ENCODE measurements at regions not wholly inside any gene's neighbourhood (a gene's known extent, or its start where the extent isn't known, plus 50 kb on each side); places are given as distances from the start of the nearest gene placed in this dataset.

GRCh38 chr4:176568238-176568637 lies 224.5 kb downstream of the VEGFC start:
- no peak overlapping the region for H3K27ac ChIP-seq (ENCODE audit: low read length)
- H3K36me3 ChIP-seq (ENCODE audit: control insufficient read depth in 2 of 2, insufficient read depth in 2 of 2, low read length in 2 of 2) = no peaks in the 10 kb centered on the region
- H3K4me1 ChIP-seq (ENCODE audit: control insufficient read depth, insufficient read depth, low read length) = no peaks in the 10 kb centered on the region
- no peaks in the 10 kb centered on the region for H3K27me3 ChIP-seq (ENCODE audit: control insufficient read depth in 1 of 2, insufficient read depth in 2 of 2, low read length in 2 of 2)
- no peak overlapping the region for H3K9ac ChIP-seq (ENCODE audit: low read length in 2 of 2)
- H3K4me3 ChIP-seq (ENCODE audit: low read length in 2 of 2) = no peak overlapping the region
- H3K9me3 ChIP-seq (ENCODE audit: control insufficient read depth in 2 of 2, low read length in 2 of 2) = no peaks in the 10 kb centered on the region

GRCh38 chr4:176569301-176569700 lies 223.4 kb downstream of the VEGFC start:
- Histone ChIP-seq H3K9me3 (ENCODE audit: control insufficient read depth in 2 of 2, low read length in 2 of 2) (no peaks in the 10 kb centered on the region), H3K27me3 (ENCODE audit: control insufficient read depth in 1 of 2, insufficient read depth in 2 of 2, low read length in 2 of 2) (no peaks in the 10 kb centered on the region), H3K9ac (ENCODE audit: low read length in 2 of 2) (no peak overlapping the region), H3K27ac (ENCODE audit: low read length) (no peak overlapping the region), H3K4me3 (ENCODE audit: low read length in 2 of 2) (no peak overlapping the region), H3K36me3 (ENCODE audit: control insufficient read depth in 2 of 2, insufficient read depth in 2 of 2, low read length in 2 of 2) (no peaks in the 10 kb centered on the region), H3K4me1 (ENCODE audit: control insufficient read depth, insufficient read depth, low read length) (no peaks in the 10 kb centered on the region)

- H3K27me3 ChIP-seq (ENCODE audit: control insufficient read depth in 1 of 2, insufficient read depth in 2 of 2, low read length in 2 of 2) = no peaks in the 10 kb centered on the region
- H3K36me3 ChIP-seq (ENCODE audit: control insufficient read depth in 2 of 2, insufficient read depth in 2 of 2, low read length in 2 of 2) = no peaks in the 10 kb centered on the region
- no peak overlapping the region for H3K27ac ChIP-seq (ENCODE audit: low read length)
- H3K9ac ChIP-seq (ENCODE audit: low read length in 2 of 2) = no peak overlapping the region
- H3K9me3 ChIP-seq (ENCODE audit: control insufficient read depth in 2 of 2, low read length in 2 of 2) = no peaks in the 10 kb centered on the region
- no peak overlapping the region for H3K4me3 ChIP-seq (ENCODE audit: low read length in 2 of 2)
- no peaks in the 10 kb centered on the region for H3K4me1 ChIP-seq (ENCODE audit: control insufficient read depth, insufficient read depth, low read length)
These were observed 221.5 kb downstream of the VEGFC start for GRCh38 chr4:176571206-176571605.

- Histone ChIP-seq H3K27ac (ENCODE audit: low read length) (no peak overlapping the region), H3K27me3 (ENCODE audit: control insufficient read depth in 1 of 2, insufficient read depth in 2 of 2, low read length in 2 of 2) (no peaks in the 10 kb centered on the region), H3K4me3 (ENCODE audit: low read length in 2 of 2) (no peak overlapping the region), H3K36me3 (ENCODE audit: control insufficient read depth in 2 of 2, insufficient read depth in 2 of 2, low read length in 2 of 2) (no peaks in the 10 kb centered on the region), H3K4me1 (ENCODE audit: control insufficient read depth, insufficient read depth, low read length) (no peaks in the 10 kb centered on the region), H3K9me3 (ENCODE audit: control insufficient read depth in 2 of 2, low read length in 2 of 2) (no peaks in the 10 kb centered on the region), H3K9ac (ENCODE audit: low read length in 2 of 2) (no peak overlapping the region)
These were observed 217.5 kb downstream of the VEGFC start for GRCh38 chr4:176575141-176575730.

- Histone ChIP-seq H3K27me3 (ENCODE audit: control insufficient read depth in 1 of 2, insufficient read depth in 2 of 2, low read length in 2 of 2) (no peaks in the 10 kb centered on the region), H3K9me3 (ENCODE audit: control insufficient read depth in 2 of 2, low read length in 2 of 2) (no peaks in the 10 kb centered on the region), H3K36me3 (ENCODE audit: control insufficient read depth in 2 of 2, insufficient read depth in 2 of 2, low read length in 2 of 2) (no peaks in the 10 kb centered on the region), H3K4me3 (ENCODE audit: low read length in 2 of 2) (no peak overlapping the region), H3K4me1 (ENCODE audit: control insufficient read depth, insufficient read depth, low read length) (no peaks in the 10 kb centered on the region), H3K27ac (ENCODE audit: low read length) (no peak overlapping the region), H3K9ac (ENCODE audit: low read length in 2 of 2) (no peak overlapping the region)
These were observed 213.5 kb downstream of the VEGFC start for GRCh38 chr4:176579226-176579625.

GRCh38 chr4:176583278-176583677 lies 209.4 kb downstream of the VEGFC start:
- Histone ChIP-seq H3K4me3 (ENCODE audit: low read length in 2 of 2) (no peak overlapping the region), H3K9me3 (ENCODE audit: control insufficient read depth in 2 of 2, low read length in 2 of 2) (no peaks in the 10 kb centered on the region), H3K36me3 (ENCODE audit: control insufficient read depth in 2 of 2, insufficient read depth in 2 of 2, low read length in 2 of 2) (no peaks in the 10 kb centered on the region), H3K27me3 (ENCODE audit: control insufficient read depth in 1 of 2, insufficient read depth in 2 of 2, low read length in 2 of 2) (no peaks in the 10 kb centered on the region), H3K4me1 (ENCODE audit: control insufficient read depth, insufficient read depth, low read length) (no peaks in the 10 kb centered on the region), H3K9ac (ENCODE audit: low read length in 2 of 2) (no peak overlapping the region), H3K27ac (ENCODE audit: low read length) (no peak overlapping the region)

- Histone ChIP-seq H3K36me3 (ENCODE audit: control insufficient read depth in 2 of 2, insufficient read depth in 2 of 2, low read length in 2 of 2) (no peaks in the 10 kb centered on the region), H3K9ac (ENCODE audit: low read length in 2 of 2) (no peak overlapping the region), H3K4me3 (ENCODE audit: low read length in 2 of 2) (no peak overlapping the region), H3K9me3 (ENCODE audit: control insufficient read depth in 2 of 2, low read length in 2 of 2) (no peaks in the 10 kb centered on the region), H3K27ac (ENCODE audit: low read length) (no peak overlapping the region), H3K4me1 (ENCODE audit: control insufficient read depth, insufficient read depth, low read length) (no peaks in the 10 kb centered on the region), H3K27me3 (ENCODE audit: control insufficient read depth in 1 of 2, insufficient read depth in 2 of 2, low read length in 2 of 2) (no peaks in the 10 kb centered on the region)
These were observed 208.6 kb downstream of the VEGFC start for GRCh38 chr4:176584031-176584606.

- no peak overlapping the region for H3K4me3 ChIP-seq (ENCODE audit: low read length in 2 of 2)
- H3K9ac ChIP-seq (ENCODE audit: low read length in 2 of 2) = no peak overlapping the region
- no peaks in the 10 kb centered on the region for H3K4me1 ChIP-seq (ENCODE audit: control insufficient read depth, insufficient read depth, low read length)
- H3K27ac ChIP-seq (ENCODE audit: low read length) = no peak overlapping the region
- H3K9me3 ChIP-seq (ENCODE audit: control insufficient read depth in 2 of 2, low read length in 2 of 2) = peaks cover 2 to 4% of the 10 kb centered on the region in 2 donors
- no peaks in the 10 kb centered on the region for H3K27me3 ChIP-seq (ENCODE audit: control insufficient read depth in 1 of 2, insufficient read depth in 2 of 2, low read length in 2 of 2)
- no peaks in the 10 kb centered on the region for H3K36me3 ChIP-seq (ENCODE audit: control insufficient read depth in 2 of 2, insufficient read depth in 2 of 2, low read length in 2 of 2)
These were observed 204.8 kb downstream of the VEGFC start for GRCh38 chr4:176587920-176588319.

- no peak overlapping the region for H3K27ac ChIP-seq (ENCODE audit: low read length)
- peaks cover 2 to 4% of the 10 kb centered on the region in 2 donors for H3K9me3 ChIP-seq (ENCODE audit: control insufficient read depth in 2 of 2, low read length in 2 of 2)
- H3K27me3 ChIP-seq (ENCODE audit: control insufficient read depth in 1 of 2, insufficient read depth in 2 of 2, low read length in 2 of 2) = no peaks in the 10 kb centered on the region
- H3K36me3 ChIP-seq (ENCODE audit: control insufficient read depth in 2 of 2, insufficient read depth in 2 of 2, low read length in 2 of 2) = no peaks in the 10 kb centered on the region
- H3K4me3 ChIP-seq (ENCODE audit: low read length in 2 of 2) = no peak overlapping the region
- H3K9ac ChIP-seq (ENCODE audit: low read length in 2 of 2) = no peak overlapping the region
- no peaks in the 10 kb centered on the region for H3K4me1 ChIP-seq (ENCODE audit: control insufficient read depth, insufficient read depth, low read length)
These were observed 204.3 kb downstream of the VEGFC start for GRCh38 chr4:176588436-176588835.

- H3K27me3 ChIP-seq (ENCODE audit: control insufficient read depth in 1 of 2, insufficient read depth in 2 of 2, low read length in 2 of 2) = no peaks in the 10 kb centered on the region
- H3K9ac ChIP-seq (ENCODE audit: low read length in 2 of 2) = no peak overlapping the region
- no peaks in the 10 kb centered on the region for H3K36me3 ChIP-seq (ENCODE audit: control insufficient read depth in 2 of 2, insufficient read depth in 2 of 2, low read length in 2 of 2)
- no peak overlapping the region for H3K4me3 ChIP-seq (ENCODE audit: low read length in 2 of 2)
- H3K27ac ChIP-seq (ENCODE audit: low read length) = no peak overlapping the region
- H3K9me3 ChIP-seq (ENCODE audit: control insufficient read depth in 2 of 2, low read length in 2 of 2) = peaks cover 2 to 4% of the 10 kb centered on the region in 2 donors
- no peaks in the 10 kb centered on the region for H3K4me1 ChIP-seq (ENCODE audit: control insufficient read depth, insufficient read depth, low read length)
These were observed 199.6 kb downstream of the VEGFC start for GRCh38 chr4:176592976-176593670.

GRCh38 chr4:176593943-176594342 lies 198.8 kb downstream of the VEGFC start:
- no peaks in the 10 kb centered on the region for H3K36me3 ChIP-seq (ENCODE audit: control insufficient read depth in 2 of 2, insufficient read depth in 2 of 2, low read length in 2 of 2)
- H3K9ac ChIP-seq (ENCODE audit: low read length in 2 of 2) = no peak overlapping the region
- H3K4me3 ChIP-seq (ENCODE audit: low read length in 2 of 2) = no peak overlapping the region
- no peak overlapping the region for H3K27ac ChIP-seq (ENCODE audit: low read length)
- H3K4me1 ChIP-seq (ENCODE audit: control insufficient read depth, insufficient read depth, low read length) = no peaks in the 10 kb centered on the region
- peaks cover 2 to 4% of the 10 kb centered on the region in 2 donors for H3K9me3 ChIP-seq (ENCODE audit: control insufficient read depth in 2 of 2, low read length in 2 of 2)
- H3K27me3 ChIP-seq (ENCODE audit: control insufficient read depth in 1 of 2, insufficient read depth in 2 of 2, low read length in 2 of 2) = no peaks in the 10 kb centered on the region

Data from stomach smooth muscle (tissue), 2 donors.